Liver (tissue), 8 donors: ENCODE measurements at regions not wholly inside any gene's neighbourhood (a gene's known extent, or its start where the extent isn't known, plus 50 kb on each side); places are given as distances from the start of the nearest gene placed in this dataset.

ENCODE experiments used
- DNase-seq: peaks from one replicate; pipeline ENCODE4 v3.0.0-alpha.2; 2017; ENCODE audit warnings: low spot score
- H3K27ac ChIP-seq, 2 donors: one replicate each; pipeline ENCODE4 v1.7.0; 2013; ENCODE audit warnings: inconsistent platforms in 2 of 2, low read length in 2 of 2, control low read depth in 1 of 2, low read depth in 1 of 2, mild to moderate bottlenecking in 1 of 2
- H3K27me3 ChIP-seq, 4 donors: one replicate each; pipeline versions ENCODE4 v1.6.1 to v1.7.0; 2013; ENCODE audit warnings: low read length in 3 of 4, inconsistent platforms in 1 of 4, mild to moderate bottlenecking in 1 of 4, moderate library complexity in 1 of 4; ENCODE audit not compliant: control insufficient read depth in 4 of 4, insufficient read depth in 4 of 4
- H3K36me3 ChIP-seq, 4 donors: one replicate each; pipeline versions ENCODE4 v1.6.1 to v1.7.0; 2013; ENCODE audit warnings: low read length in 3 of 4, mild to moderate bottlenecking in 3 of 4, low read depth in 1 of 4, moderate library complexity in 1 of 4; ENCODE audit not compliant: control insufficient read depth in 4 of 4, insufficient read depth in 3 of 4
- H3K4me1 ChIP-seq, 4 donors: one replicate each; pipeline versions ENCODE4 v1.6.1 to v1.7.0; 2013; ENCODE audit warnings: low read length in 3 of 4, mild to moderate bottlenecking in 3 of 4, moderate library complexity in 1 of 4; ENCODE audit not compliant: control insufficient read depth in 4 of 4, insufficient read depth in 4 of 4
- H3K4me3 ChIP-seq, 3 donors: one replicate each; pipeline versions ENCODE4 v1.6.1 to v1.7.0; 2013; ENCODE audit warnings: low read length in 3 of 3, control low read depth in 1 of 3, low read depth in 1 of 3, mild to moderate bottlenecking in 1 of 3
- H3K9ac ChIP-seq, 2 donors: one replicate each; pipeline ENCODE4 v1.7.0; 2013; ENCODE audit warnings: low read length in 2 of 2, mild to moderate bottlenecking in 2 of 2, moderate library complexity in 2 of 2, control low read depth in 1 of 2, low read depth in 1 of 2
- H3K9me3 ChIP-seq, 4 donors: one replicate each; pipeline versions ENCODE4 v1.6.1 to v1.7.0; 2013; ENCODE audit warnings: low read length in 3 of 4; ENCODE audit not compliant: control insufficient read depth in 4 of 4
- EGR1 ChIP-seq, 2 donors: IDR thresholded peaks; 2 replicates each; pipeline ENCODE4 v1.6.1; 2016 to 2018; ENCODE audit warnings: antibody characterized with exemption in 2 of 2, low read depth in 2 of 2
- FOXA2 ChIP-seq: IDR thresholded peaks from 2 replicates; pipeline ENCODE4 v1.6.1; 2016; ENCODE audit warnings: antibody characterized with exemption
- GABPA ChIP-seq, 2 donors: IDR thresholded peaks in 1 of 2; conservative IDR thresholded peaks in 1 of 2; 2 replicates each; pipeline ENCODE4 v1.6.1; 2016; ENCODE audit warnings: antibody characterized with exemption in 2 of 2, mild to moderate bottlenecking in 1 of 2, moderate library complexity in 1 of 2
- HNF4A ChIP-seq, 2 donors: conservative IDR thresholded peaks; 2 replicates each; pipeline ENCODE4 v1.6.1; 2016; ENCODE audit warnings: antibody characterized with exemption in 2 of 2, mild to moderate bottlenecking in 2 of 2
- HNF4G ChIP-seq: IDR thresholded peaks from 2 replicates; pipeline ENCODE4 v1.6.1; 2016; ENCODE audit warnings: antibody characterized with exemption
- JUND ChIP-seq, 2 donors: IDR thresholded peaks; 2 replicates each; pipeline ENCODE4 v1.6.1; 2016; ENCODE audit warnings: antibody characterized with exemption in 2 of 2
- MAX ChIP-seq: IDR thresholded peaks from 2 replicates; pipeline ENCODE4 v1.6.1; 2016; ENCODE audit warnings: antibody characterized with exemption
- NR2F2 ChIP-seq: IDR thresholded peaks from 2 replicates; pipeline ENCODE4 v1.6.1; 2016; ENCODE audit warnings: antibody characterized with exemption
- RAD21 ChIP-seq, 2 donors: IDR thresholded peaks; 2 replicates each; pipeline ENCODE4 v1.6.1; 2016; ENCODE audit warnings: antibody characterized with exemption in 2 of 2, mild to moderate bottlenecking in 2 of 2
- RXRA ChIP-seq, 2 donors: IDR thresholded peaks; 2 replicates each; pipeline ENCODE4 v1.6.1; 2017 to 2018; ENCODE audit warnings: antibody characterized with exemption in 2 of 2, mild to moderate bottlenecking in 1 of 2
- SP1 ChIP-seq: IDR thresholded peaks from 2 replicates; pipeline ENCODE4 v1.6.1; 2018; ENCODE audit warnings: antibody characterized with exemption, mild to moderate bottlenecking
- TAF1 ChIP-seq: conservative IDR thresholded peaks from 2 replicates; pipeline ENCODE4 v1.6.1; 2016; ENCODE audit warnings: antibody characterized with exemption, mild to moderate bottlenecking
- YY1 ChIP-seq: IDR thresholded peaks from 2 replicates; pipeline ENCODE4 v1.6.1; 2016; ENCODE audit warnings: antibody characterized with exemption, mild to moderate bottlenecking
- ZBTB33 ChIP-seq: IDR thresholded peaks from 2 replicates; pipeline ENCODE4 v1.6.1; 2016; ENCODE audit warnings: antibody characterized with exemption
- WGBS: extraction: QIAGEN DNeasy Blood & Tissue Kit; methylation state at CpG from one replicate; pipeline ENCODE4 v1.1.7; 2013; 5-methylcytosine and 5-hydroxymethylcytosine counted together
- TF ChIP-seq, protein P1 (sequence below): fragments of 150-350 bp; IDR thresholded peaks from 2 replicates; pipeline ENCODE4 v1.5.1; 2017; ENCODE audit warnings: improper control_type of control experiment, low read depth, low read length; ENCODE audit not compliant: missing input control
- donor health status: healthy.
- donor health status: healthy.
- donor health status: healthy.
- donor health status: healthy.
- donor health status: healthy.

GRCh38 chr19:16023146-16023915 lies 53.0 kb upstream of the TPM4 start:
- no peaks in the 10 kb centered on the region for H3K36me3 ChIP-seq
- no peak for DNase-seq
- no peaks in the 10 kb centered on the region for H3K4me1 ChIP-seq
- TF ChIP-seq EGR1 (IDR thresholded peaks at IDR 0.05; ENCODE audit: low read depth in 2 of 2) (no peak), TAF1 (no peak), FOXA2 (no peak), MAX (no peak), RXRA (IDR thresholded peaks at IDR 0.05) (no peak), ZBTB33 (no peak), YY1 (no peak), GABPA (IDR thresholded peaks at IDR 0.05 in 1 of 2, conservative IDR thresholded peaks at IDR 0.05 in 1 of 2) (no peak), HNF4G (no peak), SP1 (no peak), HNF4A (conservative IDR thresholded peaks at IDR 0.05) (no peak)
- TF ChIP-seq, protein P1, sequence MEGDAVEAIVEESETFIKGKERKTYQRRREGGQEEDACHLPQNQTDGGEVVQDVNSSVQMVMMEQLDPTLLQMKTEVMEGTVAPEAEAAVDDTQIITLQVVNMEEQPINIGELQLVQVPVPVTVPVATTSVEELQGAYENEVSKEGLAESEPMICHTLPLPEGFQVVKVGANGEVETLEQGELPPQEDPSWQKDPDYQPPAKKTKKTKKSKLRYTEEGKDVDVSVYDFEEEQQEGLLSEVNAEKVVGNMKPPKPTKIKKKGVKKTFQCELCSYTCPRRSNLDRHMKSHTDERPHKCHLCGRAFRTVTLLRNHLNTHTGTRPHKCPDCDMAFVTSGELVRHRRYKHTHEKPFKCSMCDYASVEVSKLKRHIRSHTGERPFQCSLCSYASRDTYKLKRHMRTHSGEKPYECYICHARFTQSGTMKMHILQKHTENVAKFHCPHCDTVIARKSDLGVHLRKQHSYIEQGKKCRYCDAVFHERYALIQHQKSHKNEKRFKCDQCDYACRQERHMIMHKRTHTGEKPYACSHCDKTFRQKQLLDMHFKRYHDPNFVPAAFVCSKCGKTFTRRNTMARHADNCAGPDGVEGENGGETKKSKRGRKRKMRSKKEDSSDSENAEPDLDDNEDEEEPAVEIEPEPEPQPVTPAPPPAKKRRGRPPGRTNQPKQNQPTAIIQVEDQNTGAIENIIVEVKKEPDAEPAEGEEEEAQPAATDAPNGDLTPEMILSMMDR: no peak
- H3K9ac ChIP-seq: no peak overlapping the region
- no peak overlapping the region for H3K4me3 ChIP-seq
- WGBS: 78% methylated on average over 14 of the region's 14 CpGs
- H3K27me3 ChIP-seq: no peaks in the 10 kb centered on the region
- H3K27ac ChIP-seq: no peak overlapping the region
- H3K9me3 ChIP-seq: no peaks in the 10 kb centered on the region

DNA sequence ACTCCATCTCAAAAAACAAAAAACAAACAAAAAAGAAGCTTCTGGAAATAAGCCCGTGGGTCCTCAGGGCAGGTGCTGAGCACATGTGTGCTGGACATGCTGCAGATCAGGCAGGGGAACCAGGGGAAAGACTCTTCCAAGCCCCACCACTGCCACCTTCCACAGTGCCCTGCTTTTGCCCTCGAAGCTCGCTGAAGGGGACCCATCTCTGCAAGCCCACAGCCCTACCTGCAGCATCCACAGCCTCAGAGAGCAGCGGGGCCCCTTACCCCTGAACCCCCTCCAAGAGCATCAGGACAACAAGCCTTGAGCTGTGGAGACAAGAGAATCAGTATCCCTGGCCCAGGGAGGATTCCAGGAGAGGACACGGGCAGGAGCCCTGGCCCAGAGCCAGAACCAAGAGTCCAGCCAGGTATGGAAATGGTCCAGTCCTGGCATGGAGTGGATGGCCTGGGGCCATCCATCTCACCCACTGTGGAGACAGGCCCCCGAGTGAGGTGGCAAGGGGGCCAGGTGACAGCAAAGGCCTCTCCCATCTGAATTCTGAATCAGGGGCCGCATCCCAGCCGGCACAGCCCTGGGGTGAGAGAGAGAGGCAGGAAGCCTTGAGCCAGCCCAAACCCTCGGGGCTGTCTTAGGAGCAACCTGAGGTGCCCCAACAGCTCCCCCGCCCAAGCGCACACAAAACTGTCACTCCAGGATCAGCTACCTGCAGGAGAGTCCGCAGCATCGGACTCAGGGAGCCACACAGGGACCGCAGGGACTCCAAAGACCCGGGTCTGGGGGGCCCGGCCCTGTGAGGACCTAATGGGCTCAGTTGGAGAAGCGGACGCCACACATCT lies 51.8 kb upstream of the TPM4 start:
- no peak overlapping the region for H3K9ac ChIP-seq
- no peak overlapping the region for H3K4me3 ChIP-seq
- H3K4me1 ChIP-seq: no peaks in the 10 kb centered on the region
- no peaks in the 10 kb centered on the region for H3K36me3 ChIP-seq
- DNase-seq: no peak
- H3K9me3 ChIP-seq: no peaks in the 10 kb centered on the region
- H3K27me3 ChIP-seq: no peaks in the 10 kb centered on the region
- no peak for TF ChIP-seq RXRA (IDR thresholded peaks at IDR 0.05)
- TF ChIP-seq HNF4G: no peak
- TF ChIP-seq HNF4A (conservative IDR thresholded peaks at IDR 0.05): no peak
- no peak for TF ChIP-seq NR2F2
- TF ChIP-seq MAX: no peak
- TF ChIP-seq TAF1: no peak
- TF ChIP-seq RAD21 (IDR thresholded peaks at IDR 0.05): no peak
- TF ChIP-seq JUND (IDR thresholded peaks at IDR 0.05): no peak
- TF ChIP-seq EGR1 (IDR thresholded peaks at IDR 0.05; ENCODE audit: low read depth in 2 of 2): no peak
- TF ChIP-seq ZBTB33: no peak
- TF ChIP-seq, protein P1: no peak
- 82% methylated on average over 18 of the region's 18 CpGs for WGBS
- no peak overlapping the region for H3K27ac ChIP-seq
